Psoas muscle (tissue), 7 donors: ENCODE measurements at regions not wholly inside any gene's neighbourhood (a gene's known extent, or its start where the extent isn't known, plus 50 kb on each side); places are given as distances from the start of the nearest gene placed in this dataset.

Experiments
- ATAC-seq, 4 donors: fragments of 200-7000 bp; cut with Tn5 transposase; one replicate each; pipeline ENCODE4 v1.9.1; 2020; ENCODE audit warnings: moderate library complexity in 3 of 4, mild to moderate bottlenecking in 2 of 4
- DNase-seq, 2 donors: peaks; one replicate each; pipeline ENCODE4 v3.0.0-alpha.2; 2020
- H3K27ac ChIP-seq: fragments of 200-600 bp; one replicate; pipeline ENCODE4 v1.8.0; 2022
- H3K27me3 ChIP-seq, 3 donors: fragments of 200-600 bp in 1 of 3; one replicate each; pipeline versions ENCODE4 v1.6.1 to v1.8.0; 2013 to 2022; ENCODE audit warnings: low read length in 2 of 3, mild to moderate bottlenecking in 2 of 3, moderate library complexity in 1 of 3; ENCODE audit not compliant: insufficient read depth in 3 of 3
- H3K36me3 ChIP-seq, 2 donors: fragments of 200-600 bp in 1 of 2; one replicate each; pipeline versions ENCODE4 v1.6.1 to v1.8.0; 2013 to 2022; ENCODE audit warnings: low read depth in 1 of 2, mild to moderate bottlenecking in 1 of 2, moderate library complexity in 1 of 2; ENCODE audit not compliant: insufficient read depth in 1 of 2
- H3K4me1 ChIP-seq: fragments of 200-600 bp; one replicate; pipeline ENCODE4 v1.8.0; 2022
- H3K4me3 ChIP-seq: fragments of 200-600 bp; one replicate; pipeline ENCODE4 v1.8.0; 2022; ENCODE audit warnings: mild to moderate bottlenecking
- H3K9me3 ChIP-seq: fragments of 200-600 bp; one replicate; pipeline ENCODE4 v1.8.0; 2022
- WGBS, 3 donors: extraction: QIAGEN DNeasy Blood & Tissue Kit; methylation state at CpG; one replicate each; pipeline versions ENCODE4 v1.1.6 to v1.1.7; 2013; 5-methylcytosine and 5-hydroxymethylcytosine counted together
- intact Hi-C, 2 donors: fragments of 100-400 bp; cut with DNase I; formaldehyde crosslinking; loops; one replicate each; pipeline versions ENCODE4 v1.11.0 to v1.14.2; 2022
- TF ChIP-seq, protein P1 (sequence below): fragments of 200-600 bp; IDR thresholded peaks from one replicate; pipeline ENCODE4 v1.8.0; 2022; ENCODE audit warnings: antibody characterized with exemption
- donor health status: healthy with polysubstance abuse.
- donor health status: DM: no; HTN: no; CAD: no; lungs with moderate emphysema.
- donor health status: Bipolar disorder and iron deficiency.
- donor health status: healthy.
- donor health status: DM: yes; HTN: yes; CAD: no.
- donor health status: DM: no; HTN: no; CAD: no.
- donor health status: DM: yes; HTN: yes; CAD: no.

DNA sequence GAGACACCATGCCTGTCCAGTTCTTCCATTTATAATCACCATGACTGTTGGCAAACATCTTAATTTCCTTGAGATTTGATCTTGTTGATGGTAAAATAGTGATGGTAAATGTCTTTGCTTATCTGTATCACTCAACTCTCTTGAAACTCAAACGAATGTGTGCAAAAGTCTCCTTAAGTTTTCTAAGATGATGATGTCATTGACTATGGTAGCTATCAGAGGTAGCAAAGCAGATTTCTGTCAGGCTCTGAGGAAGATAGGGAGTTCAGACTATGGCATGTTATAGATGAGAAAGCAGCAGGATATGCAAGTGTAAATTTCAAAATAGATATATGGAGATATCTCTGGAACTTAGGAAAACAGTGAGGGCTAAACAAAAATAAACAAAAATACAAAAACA lies 121.0 kb upstream of the GJE1 start:
- Histone ChIP-seq H3K4me3 (no peak overlapping the region), H3K9me3 (no peaks in the 10 kb centered on the region), H3K4me1 (no peaks in the 10 kb centered on the region), H3K27me3 (no peaks in the 10 kb centered on the region), H3K27ac (no peak overlapping the region), H3K36me3 (no peaks in the 10 kb centered on the region)
- DNase-seq (no peak), ATAC-seq (no peak)
- TF ChIP-seq, protein P1, sequence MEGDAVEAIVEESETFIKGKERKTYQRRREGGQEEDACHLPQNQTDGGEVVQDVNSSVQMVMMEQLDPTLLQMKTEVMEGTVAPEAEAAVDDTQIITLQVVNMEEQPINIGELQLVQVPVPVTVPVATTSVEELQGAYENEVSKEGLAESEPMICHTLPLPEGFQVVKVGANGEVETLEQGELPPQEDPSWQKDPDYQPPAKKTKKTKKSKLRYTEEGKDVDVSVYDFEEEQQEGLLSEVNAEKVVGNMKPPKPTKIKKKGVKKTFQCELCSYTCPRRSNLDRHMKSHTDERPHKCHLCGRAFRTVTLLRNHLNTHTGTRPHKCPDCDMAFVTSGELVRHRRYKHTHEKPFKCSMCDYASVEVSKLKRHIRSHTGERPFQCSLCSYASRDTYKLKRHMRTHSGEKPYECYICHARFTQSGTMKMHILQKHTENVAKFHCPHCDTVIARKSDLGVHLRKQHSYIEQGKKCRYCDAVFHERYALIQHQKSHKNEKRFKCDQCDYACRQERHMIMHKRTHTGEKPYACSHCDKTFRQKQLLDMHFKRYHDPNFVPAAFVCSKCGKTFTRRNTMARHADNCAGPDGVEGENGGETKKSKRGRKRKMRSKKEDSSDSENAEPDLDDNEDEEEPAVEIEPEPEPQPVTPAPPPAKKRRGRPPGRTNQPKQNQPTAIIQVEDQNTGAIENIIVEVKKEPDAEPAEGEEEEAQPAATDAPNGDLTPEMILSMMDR, result no peak
- 80 to 89% (median 84%) methylated on average over 1 of the region's 1 CpG for WGBS, 3 donors
- intact Hi-C loops, result no loop called here

DNA sequence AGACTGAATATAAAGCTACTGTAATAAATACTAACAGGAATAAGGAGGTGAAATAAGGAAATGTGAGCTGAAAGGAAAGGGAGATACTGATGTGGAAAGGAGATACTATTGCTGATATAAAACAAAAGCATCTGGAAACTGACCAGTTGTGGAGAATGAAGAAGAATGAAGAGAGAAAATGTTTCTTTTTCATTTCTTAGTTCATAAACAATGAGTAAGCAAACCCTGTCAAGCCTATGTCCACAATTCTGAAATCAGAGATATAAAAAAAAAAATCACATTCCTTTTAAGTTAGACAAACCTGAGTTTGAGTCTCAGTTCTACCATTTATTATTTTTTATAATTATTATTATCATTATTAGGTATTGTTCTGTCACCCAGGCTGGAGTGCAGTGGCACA lies 121.6 kb upstream of the GJE1 start:
- Histone ChIP-seq H3K27ac (no peak overlapping the region), H3K4me3 (no peak overlapping the region), H3K9me3 (no peaks in the 10 kb centered on the region), H3K27me3 (no peaks in the 10 kb centered on the region), H3K36me3 (no peaks in the 10 kb centered on the region), H3K4me1 (no peaks in the 10 kb centered on the region)
- ATAC-seq (no peak), DNase-seq (no peak)
- intact Hi-C loops, result no loop called here
- TF ChIP-seq, protein P1, result no peak

- no peaks in the 10 kb centered on the region for H3K27me3 ChIP-seq
- no peak overlapping the region for H3K27ac ChIP-seq
- H3K4me3 ChIP-seq, result no peak overlapping the region
- no peaks in the 10 kb centered on the region for H3K9me3 ChIP-seq
- no peaks in the 10 kb centered on the region for H3K4me1 ChIP-seq
- WGBS, 3 donors, result 57 to 60% (median 60%) methylated on average over 2 of the region's 2 CpGs
- no peak for DNase-seq
- intact Hi-C loops, result no loop called here
- no peaks in the 10 kb centered on the region for H3K36me3 ChIP-seq
- no peak for ATAC-seq
- TF ChIP-seq, protein P1, result no peak
Measured at GRCh38 chr6:142009647-142010046, 123.1 kb upstream of the GJE1 start.

GRCh38 chr6:142008781-142009180 lies 123.9 kb upstream of the GJE1 start:
- H3K27me3 ChIP-seq, result no peaks in the 10 kb centered on the region
- H3K36me3 ChIP-seq, result no peaks in the 10 kb centered on the region
- H3K4me1 ChIP-seq, result no peaks in the 10 kb centered on the region
- ATAC-seq (no peak), DNase-seq (no peak)
- H3K27ac ChIP-seq, result no peak overlapping the region
- TF ChIP-seq, protein P1, result no peak
- no peak overlapping the region for H3K4me3 ChIP-seq
- intact Hi-C loops, result no loop called here
- 90 to 98% (median 95%) methylated on average over 1 of the region's 1 CpG for WGBS, 3 donors
- H3K9me3 ChIP-seq, result no peaks in the 10 kb centered on the region

GRCh38 chr6:142008016-142008735 lies 124.5 kb upstream of the GJE1 start:
- H3K27ac ChIP-seq, result no peak overlapping the region
- no peak for DNase-seq
- H3K4me3 ChIP-seq, result no peak overlapping the region
- H3K27me3 ChIP-seq, result no peaks in the 10 kb centered on the region
- no peaks in the 10 kb centered on the region for H3K36me3 ChIP-seq
- TF ChIP-seq, protein P1, result no peak
- no peak for ATAC-seq
- WGBS, 3 donors, result 86 to 87% (median 86%) methylated on average over 4 of the region's 4 CpGs
- no peaks in the 10 kb centered on the region for H3K9me3 ChIP-seq
- intact Hi-C loops, result no loop called here
- no peaks in the 10 kb centered on the region for H3K4me1 ChIP-seq
